SK-N-SH (cell line): ENCODE measurements at regions not wholly inside any gene's neighbourhood (a gene's known extent, or its start where the extent isn't known, plus 50 kb on each side); places are given as distances from the start of the nearest gene placed in this dataset.
A peak's percentile ranks its signal among the peaks of the same experiment; 100 is the strongest.

Experiments used
- CTCF ChIA-PET: fragments of 300-600, 350-600 bp; formaldehyde crosslinking; extraction: SDS; loops from one replicate; lab custom pipeline; 2021; lab: Yijun Ruan, JAX
- POLR2A ChIA-PET: fragments of 350-600 bp; sonication (Branson Sonifier 250); formaldehyde crosslinking; extraction: SDS; loops from one replicate; lab custom pipeline; 2020; ENCODE audit warnings: antibody characterized with exemption, inconsistent platforms; lab: Yijun Ruan, JAX
- DNase-seq: peaks from one replicate; pipeline ENCODE4 v3.0.0; 2012
- H2AFZ ChIP-seq: fragments of 200-600 bp; sonication (generic); 2 replicates; pipeline ENCODE4 v1.8.1; 2016; ENCODE audit warnings: antibody characterized with exemption, mild to moderate bottlenecking, low read depth
- H3F3A ChIP-seq: fragments of 200-600 bp; sonication (generic); replicated peaks from 2 replicates; pipeline ENCODE3; 2016; ENCODE audit warnings: antibody characterized with exemption, mild to moderate bottlenecking; ENCODE audit not compliant: insufficient read depth
- H3K27ac ChIP-seq, 2 experiments: fragments of 200-500 bp in 1 of 2; fragments of 200-600 bp in 1 of 2; sonication (Bioruptor generic) in 1 of 2; sonication (generic), shearing (Covaris generic) in 1 of 2; 2 replicates each; pipeline versions ENCODE4 v1.5.1 to v1.6.1; 2014 to 2016; ENCODE audit warnings: low read depth in 2 of 2, inconsistent platforms in 1 of 2, low read length in 1 of 2, mild to moderate bottlenecking in 1 of 2, mixed read lengths in 1 of 2
- H3K27me3 ChIP-seq: fragments of 200-600 bp; sonication (generic), shearing (Covaris generic); 2 replicates; pipeline ENCODE4 v1.6.1; 2016; ENCODE audit warnings: mixed run types; ENCODE audit not compliant: insufficient read depth
- H3K36me3 ChIP-seq, 2 experiments: fragments of 200-500 bp in 1 of 2; fragments of 200-600 bp in 1 of 2; sonication (Bioruptor generic) in 1 of 2; sonication (generic) in 1 of 2; replicated peaks in 1 of 2; 2 replicates each; pipeline versions ENCODE3 to v1.5.1; 2014 to 2016; ENCODE audit warnings: low read length in 1 of 2, mild to moderate bottlenecking in 1 of 2; ENCODE audit not compliant: insufficient read depth in 2 of 2, control insufficient read depth in 1 of 2
- H3K4me1 ChIP-seq, 2 experiments: fragments of 200-500 bp in 1 of 2; fragments of 200-600 bp in 1 of 2; sonication (Bioruptor generic) in 1 of 2; sonication (generic), shearing (Covaris generic) in 1 of 2; 2 replicates each; pipeline versions ENCODE4 v1.5.1 to v1.6.1; 2014 to 2016; ENCODE audit warnings: low read depth in 1 of 2, low read length in 1 of 2, mixed run types in 1 of 2; ENCODE audit not compliant: insufficient read depth in 2 of 2, control insufficient read depth in 1 of 2
- H3K4me2 ChIP-seq: fragments of 200-600 bp; sonication (generic), shearing (Covaris generic); 2 replicates; pipeline ENCODE4 v1.6.1; 2017; ENCODE audit warnings: mixed run types
- H3K4me3 ChIP-seq, 2 experiments: fragments of 200-500 bp in 1 of 2; fragments of 200-600 bp in 1 of 2; sonication (Bioruptor generic) in 1 of 2; sonication (generic), shearing (Covaris generic) in 1 of 2; 2 replicates each; pipeline versions ENCODE4 v1.5.1 to v1.8.1; 2014 to 2016; ENCODE audit warnings: low read depth in 2 of 2, inconsistent platforms in 1 of 2, low read length in 1 of 2, mild to moderate bottlenecking in 1 of 2, mixed read lengths in 1 of 2, moderate library complexity in 1 of 2
- H3K79me2 ChIP-seq: fragments of 200-600 bp; sonication (generic); 2 replicates; pipeline ENCODE4 v1.8.1; 2017; ENCODE audit warnings: mild to moderate bottlenecking; ENCODE audit not compliant: insufficient read depth
- H3K9ac ChIP-seq: fragments of 200-600 bp; sonication (generic); 2 replicates; pipeline ENCODE4 v1.6.1; 2017; ENCODE audit warnings: mixed run types
- H3K9me2 ChIP-seq: fragments of 200-600 bp; sonication (generic); 2 replicates; pipeline ENCODE4 v1.6.1; 2017; ENCODE audit warnings: mixed run types
- H3K9me3 ChIP-seq: fragments of 200-600 bp; sonication (generic); 2 replicates; pipeline ENCODE4 v1.6.1; 2017; ENCODE audit warnings: mixed run types, mild to moderate bottlenecking, moderate library complexity
- H4K20me1 ChIP-seq: fragments of 200-600 bp; sonication (generic); 2 replicates; pipeline ENCODE4 v1.6.1; 2017; ENCODE audit warnings: mild to moderate bottlenecking, mixed run types; ENCODE audit not compliant: insufficient read depth
- CHD2 ChIP-seq: fragments of 150-350 bp; IDR thresholded peaks from 2 replicates; pipeline ENCODE4 v1.6.1; 2018; ENCODE audit warnings: low read length; ENCODE audit not compliant: partially characterized antibody
- CTCF ChIP-seq: fragments of 200-600 bp; sonication (generic); IDR thresholded peaks from 2 replicates; pipeline ENCODE4 v1.6.1; 2017; ENCODE audit warnings: antibody characterized with exemption, mild to moderate bottlenecking, moderate library complexity
- EZH2phosphoT487 ChIP-seq: fragments of 200-600 bp; sonication (generic); IDR thresholded peaks from 2 replicates; pipeline ENCODE4 v1.6.1; 2017; ENCODE audit warnings: low read depth, mixed run types, mild to moderate bottlenecking, antibody characterized with exemption, moderate library complexity, borderline replicate concordance
- FOSL2 ChIP-seq: IDR thresholded peaks from 2 replicates; pipeline ENCODE4 v1.4.0; 2012; ENCODE audit warnings: low read depth, mild to moderate bottlenecking, moderate library complexity, borderline replicate concordance
- FOXJ3 ChIP-seq: sonication (generic); formaldehyde crosslinking; IDR thresholded peaks from 2 replicates; pipeline ENCODE4 v1.5.1; 2020; ENCODE audit warnings: mild to moderate bottlenecking, missing genetic modification reagents
- FOXM1 ChIP-seq: IDR thresholded peaks from 2 replicates; pipeline ENCODE4 v1.4.0; 2012; ENCODE audit warnings: low read depth, mild to moderate bottlenecking
- JUND ChIP-seq: IDR thresholded peaks from 2 replicates; pipeline ENCODE4 v1.4.0; 2012
- MAX ChIP-seq: IDR thresholded peaks from 2 replicates; pipeline ENCODE4 v1.4.0; 2012; ENCODE audit warnings: low read depth
- NFIC ChIP-seq: IDR thresholded peaks from 2 replicates; pipeline ENCODE4 v1.4.0; 2012; ENCODE audit warnings: borderline replicate concordance
- NRF1 ChIP-seq: IDR thresholded peaks from 2 replicates; pipeline ENCODE4 v1.6.1; 2012; ENCODE audit warnings: low read depth, mild to moderate bottlenecking, low read length
- SIN3A ChIP-seq: IDR thresholded peaks from 2 replicates; pipeline ENCODE4 v1.6.1; 2012; ENCODE audit warnings: low read depth, mild to moderate bottlenecking, low read length, moderate library complexity, borderline replicate concordance
- TCF12 ChIP-seq: IDR thresholded peaks from 2 replicates; pipeline ENCODE4 v1.4.0; 2012
- YY1 ChIP-seq: IDR thresholded peaks from 2 replicates; pipeline ENCODE4 v1.4.0; 2012; ENCODE audit warnings: low read depth, mild to moderate bottlenecking
- WGBS: methylation state at CpG from one replicate; pipeline ENCODE4 v1.1.6; 2017; ENCODE audit warnings: low lambda C conversion rate; 5-methylcytosine and 5-hydroxymethylcytosine counted together

- Histone ChIP-seq H3K4me2 (no peak overlapping the region), H3K4me3 (no peak overlapping the region), H3F3A (peaks cover 25% of the 10 kb centered on the region), H3K27ac (peak overlapping the region in 1 of 2 experiments; percentile 65; a peak in 2 of 4 replicates)
- no peak for TF ChIP-seq CTCF
- peak; percentile 16; the same call in 1 of the 2 replicates for TF ChIP-seq NFIC
- peak; percentile 60; the same call in 1 of the 2 replicates for TF ChIP-seq FOSL2
- TF ChIP-seq, all 33 proteins: peak for 2
- H3K9ac ChIP-seq = no peak overlapping the region
- DNase-seq = no peak
- H3K27me3 ChIP-seq = no peaks in the 10 kb centered on the region
- H2AFZ ChIP-seq = peak overlapping the region; percentile 44; the same call in 1 of the 2 replicates
- CTCF ChIA-PET = no interaction called here
- H3K36me3 ChIP-seq = no peaks in the 10 kb centered on the region
- H3K4me1 ChIP-seq = peaks cover 0 to 10% of the 10 kb centered on the region in 2 experiments; a peak in 1 of 4 replicates
- no peaks in the 10 kb centered on the region for H4K20me1 ChIP-seq
- WGBS = 10% methylated on average over 4 of the region's 4 CpGs
- no peaks in the 10 kb centered on the region for H3K79me2 ChIP-seq
- no peaks in the 10 kb centered on the region for H3K9me2 ChIP-seq
- no peaks in the 10 kb centered on the region for H3K9me3 ChIP-seq
- POLR2A ChIA-PET = no interaction called here
These were observed 177.1 kb upstream of the CENPE start for GRCh38 chr4:103375278-103375677.

- Histone ChIP-seq H3F3A (peaks cover 25% of the 10 kb centered on the region), H2AFZ (peak overlapping the region; percentile 44; the same call in 1 of the 2 replicates), H3K4me2 (no peak overlapping the region), H3K27ac (peak overlapping the region in 1 of 2 experiments; percentile 65; a peak in 2 of 4 replicates), H3K36me3 (no peaks in the 10 kb centered on the region), H3K4me1 (peaks cover 0 to 10% of the 10 kb centered on the region in 2 experiments; a peak in 1 of 4 replicates), H4K20me1 (no peaks in the 10 kb centered on the region), H3K27me3 (no peaks in the 10 kb centered on the region), H3K79me2 (no peaks in the 10 kb centered on the region), H3K9ac (no peak overlapping the region), H3K9me3 (no peaks in the 10 kb centered on the region), H3K9me2 (no peaks in the 10 kb centered on the region), H3K4me3 (no peak overlapping the region)
- 32% methylated on average over 2 of the region's 2 CpGs for WGBS
- TF ChIP-seq FOXM1 (no peak), YY1 (no peak), MAX (no peak), FOXJ3 (no peak), SIN3A (no peak), JUND (no peak), NFIC (no peak), TCF12 (no peak), NRF1 (no peak), CHD2 (no peak), EZH2phosphoT487 (no peak)
- DNase-seq = no peak
- CTCF ChIA-PET = no interaction called here
- POLR2A ChIA-PET = no interaction called here
These were observed 176.6 kb upstream of the CENPE start for GRCh38 chr4:103374758-103375157.
